ENCODE measurements at regions not wholly inside any gene's neighbourhood (a gene's known extent, or its start where the extent isn't known, plus 50 kb on each side); places are given as distances from the start of the nearest gene placed in this dataset.

DNA sequence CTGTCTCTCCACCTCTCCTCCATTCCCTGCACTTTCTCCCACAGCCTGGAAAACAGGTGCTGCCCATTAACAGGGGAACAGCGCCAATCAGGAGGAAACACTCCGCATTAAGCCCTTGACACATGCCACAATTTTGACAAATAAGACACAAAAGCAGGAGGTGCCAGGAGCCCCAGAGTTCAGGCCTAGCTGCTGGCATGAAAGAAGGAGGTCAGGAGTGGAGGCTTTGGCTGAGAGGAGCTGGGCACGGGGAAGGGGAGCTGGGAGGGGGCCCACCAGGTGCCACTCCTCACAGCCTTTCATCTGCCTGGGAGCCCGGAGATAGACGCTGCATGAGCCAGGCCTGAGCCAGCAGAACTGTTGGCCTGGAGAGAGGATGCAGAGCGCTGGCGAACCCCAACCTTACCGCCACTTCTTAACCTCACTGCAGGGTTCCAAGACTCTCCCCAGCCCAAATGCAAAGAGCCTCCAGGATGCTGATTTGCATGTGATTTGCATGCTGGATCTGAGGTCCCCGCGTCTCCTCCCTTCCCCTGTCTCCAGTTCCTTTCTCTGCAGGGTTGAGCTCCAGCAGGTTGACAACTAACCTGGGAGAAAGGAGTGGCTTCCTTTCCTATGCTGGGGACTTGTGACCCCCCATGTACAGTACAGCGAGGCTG is 139.8 kb upstream of the SDK2 start:
- DNase-seq (ENCODE audit: low read depth in 2 of 2), result no peak

DNA sequence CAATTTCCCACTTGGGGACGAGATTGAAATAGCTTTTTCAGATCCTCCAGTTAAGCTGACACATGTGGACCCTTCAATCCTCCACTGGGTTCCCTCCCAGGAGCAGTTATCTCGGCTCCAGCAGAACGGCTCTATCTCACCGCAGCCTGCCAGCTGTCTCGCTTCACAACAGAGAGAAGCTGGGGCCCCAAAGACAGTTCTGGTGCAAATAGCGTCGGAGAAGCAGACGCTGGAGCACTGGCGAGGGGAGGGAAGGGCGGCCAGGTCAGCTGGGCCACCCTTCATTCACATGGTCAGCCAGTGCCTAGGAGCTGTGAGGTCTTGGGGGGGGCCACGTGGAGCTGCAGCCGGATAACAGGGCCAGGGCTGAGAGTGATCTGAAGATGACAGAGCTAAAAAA is 141.3 kb upstream of the SDK2 start:
- no peak for DNase-seq (ENCODE audit: low read depth in 2 of 2)

DNA sequence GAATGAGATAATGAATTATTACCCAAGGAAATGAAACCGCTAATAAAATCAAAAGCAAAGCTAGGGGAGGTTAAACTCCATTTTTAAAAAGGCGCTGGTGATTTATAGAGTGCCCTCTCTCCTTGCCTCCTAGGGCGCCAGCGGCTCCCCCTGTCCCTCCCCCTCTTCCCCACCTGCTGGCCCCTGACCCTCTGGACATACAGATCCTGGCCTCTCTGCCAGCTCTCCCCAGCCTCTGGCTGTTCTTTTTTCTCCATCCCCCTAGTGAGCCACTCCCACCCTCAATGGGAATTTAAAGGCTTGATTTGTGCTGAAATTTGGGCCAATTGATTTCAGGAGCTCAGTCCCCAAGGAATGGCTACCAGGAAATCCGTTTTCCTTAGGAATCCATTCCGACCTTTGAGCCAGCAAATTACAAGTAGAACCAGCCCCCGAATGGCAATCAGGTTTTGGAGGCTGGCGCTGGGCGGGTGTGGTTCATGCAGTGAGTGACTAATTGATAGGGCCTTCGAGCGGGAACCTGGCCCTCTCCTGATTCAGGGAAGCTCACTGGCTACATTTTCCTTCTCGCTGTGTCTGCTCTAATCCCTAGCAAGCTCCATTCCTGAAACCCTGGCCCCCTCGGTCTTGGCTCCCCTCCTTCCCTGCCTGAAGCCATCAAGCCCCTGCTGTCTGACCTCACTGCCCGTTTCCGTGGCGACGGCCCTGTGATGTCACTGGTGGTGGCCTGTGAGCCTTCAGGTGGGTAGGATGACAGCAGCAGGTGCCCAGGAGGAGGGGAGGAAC is 141.9 kb upstream of the SDK2 start:
- no peak for DNase-seq (ENCODE audit: low read depth in 2 of 2)

DNA sequence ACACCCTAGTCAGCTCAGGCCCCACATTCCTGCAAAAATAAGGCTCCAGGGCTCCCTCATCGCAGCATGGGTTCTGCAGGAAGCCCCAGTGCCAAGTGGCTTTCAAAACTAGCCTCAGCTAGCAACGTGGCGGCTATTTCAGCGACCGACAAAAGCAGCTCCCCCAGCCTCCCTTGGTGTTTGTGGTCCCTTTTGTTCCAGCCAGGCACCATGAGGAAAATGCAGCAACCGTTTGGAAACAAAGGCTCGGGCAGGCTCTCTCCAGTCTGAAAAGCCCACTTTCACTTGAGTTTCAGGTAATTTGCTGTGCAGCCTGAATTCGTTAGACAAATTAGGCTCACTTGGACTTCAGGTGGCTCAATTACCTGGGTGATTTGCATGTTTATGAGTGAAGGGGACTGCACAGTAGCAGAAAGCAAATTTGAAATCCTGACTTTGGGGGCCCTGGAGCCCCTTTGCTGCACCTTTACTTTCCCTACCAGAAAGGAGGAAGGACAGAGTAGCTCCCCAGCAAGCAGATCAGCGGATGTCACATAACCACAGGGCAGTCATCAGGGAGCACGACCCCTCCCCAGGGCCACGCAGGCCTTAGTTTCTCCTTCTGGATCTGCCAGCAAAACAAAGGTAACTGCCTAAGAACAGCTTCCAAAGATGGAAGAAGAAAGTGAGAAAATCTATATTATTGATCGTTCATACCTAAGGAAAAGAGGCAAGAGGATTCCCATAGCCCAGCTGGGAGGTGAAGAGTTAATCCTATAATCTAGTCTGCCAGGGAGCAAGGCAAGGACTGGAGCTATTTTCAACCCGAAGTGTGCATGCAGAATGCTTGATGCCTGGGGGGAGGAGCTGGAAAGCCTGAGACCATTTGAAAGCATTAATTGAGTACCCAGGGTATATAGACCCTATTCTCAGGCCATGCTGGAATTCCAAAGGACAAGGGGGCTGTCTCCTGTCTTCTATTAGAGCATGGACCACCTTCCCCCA is 143.1 kb upstream of the SDK2 start:
- no peak for DNase-seq (ENCODE audit: low read depth in 2 of 2)

DNA sequence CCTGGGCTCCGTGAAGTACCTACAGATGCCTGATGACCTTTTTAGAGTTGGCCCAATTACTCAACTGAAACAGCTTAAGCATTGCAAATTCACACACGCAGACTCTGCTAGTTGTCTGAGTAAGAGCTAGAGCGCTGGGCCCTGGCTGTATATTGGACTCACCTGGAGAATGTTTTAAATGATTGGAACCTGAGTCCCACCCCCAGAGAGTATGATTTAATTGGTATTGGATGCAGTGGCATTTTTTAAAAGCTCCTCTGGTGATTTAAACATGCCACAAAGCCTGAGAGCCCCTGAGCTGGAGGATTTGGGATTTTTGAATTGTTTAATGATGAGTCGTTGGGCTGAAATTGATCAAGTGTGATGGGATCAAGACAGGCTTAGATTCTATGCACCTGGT is 143.9 kb upstream of the SDK2 start:
- DNase-seq (ENCODE audit: low read depth in 2 of 2), result no peak

DNA sequence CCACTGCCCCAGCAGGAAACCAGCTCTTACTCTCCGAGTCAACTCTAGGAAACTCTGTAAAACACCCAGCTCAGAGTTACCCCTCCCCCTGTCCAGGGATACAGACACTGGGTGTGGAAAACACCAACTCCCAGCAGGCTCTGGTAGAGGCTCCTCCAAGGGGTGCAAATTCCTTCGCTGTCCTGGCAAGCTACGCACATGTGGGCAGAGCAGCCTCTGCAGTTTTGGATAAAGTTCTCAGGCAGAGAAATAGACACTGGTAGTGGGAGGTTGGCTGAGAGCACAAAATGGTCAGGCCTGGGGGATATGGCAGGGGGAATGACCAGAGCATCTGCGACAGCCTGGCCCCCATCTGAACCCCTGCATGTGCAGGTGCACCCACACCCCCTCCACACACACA is 146.9 kb upstream of the SDK2 start:
- no peak for DNase-seq (ENCODE audit: low read depth in 2 of 2)

DNA sequence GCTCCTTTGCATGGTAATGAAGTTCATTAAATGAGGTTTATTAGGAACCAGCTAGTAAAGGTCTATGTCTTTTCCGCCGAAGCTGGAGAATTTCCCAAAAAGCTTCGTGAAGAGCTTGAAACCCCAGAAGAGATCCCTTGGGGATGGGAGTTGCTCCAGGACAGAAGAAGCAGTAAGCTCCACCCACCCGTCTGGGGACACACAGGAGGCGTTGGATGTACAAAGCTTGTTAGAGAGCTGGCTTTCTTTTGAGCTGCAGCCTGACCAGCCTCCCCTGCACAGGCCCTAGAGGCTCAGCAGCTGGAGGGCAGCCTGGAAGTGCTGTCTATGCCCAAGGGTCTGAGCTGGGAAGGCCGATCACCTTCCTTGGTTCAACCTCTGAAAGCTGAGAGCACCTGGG is 147.4 kb upstream of the SDK2 start:
- DNase-seq (ENCODE audit: low read depth in 2 of 2), result no peak

DNA sequence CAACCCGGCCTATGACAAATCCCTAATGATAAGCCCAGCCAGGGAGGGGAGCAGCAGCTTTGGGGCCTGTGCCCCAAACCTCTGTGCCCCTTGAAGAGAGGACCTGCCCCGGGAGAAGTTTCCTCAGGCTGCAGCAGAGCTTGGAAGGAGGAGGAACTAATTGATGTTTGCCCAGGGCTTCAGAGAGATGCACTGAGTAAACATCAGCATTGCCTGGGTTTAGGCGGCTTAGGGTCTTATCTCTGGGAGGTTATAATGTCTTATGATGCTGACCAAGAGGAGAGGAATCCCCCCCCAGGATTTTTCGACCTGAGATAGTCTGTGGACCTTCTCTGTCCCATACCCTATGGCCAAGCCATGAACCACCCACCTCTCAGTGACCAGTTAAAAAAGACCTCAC is 148.7 kb upstream of the SDK2 start:
- DNase-seq (ENCODE audit: low read depth in 2 of 2), result no peak

DNA sequence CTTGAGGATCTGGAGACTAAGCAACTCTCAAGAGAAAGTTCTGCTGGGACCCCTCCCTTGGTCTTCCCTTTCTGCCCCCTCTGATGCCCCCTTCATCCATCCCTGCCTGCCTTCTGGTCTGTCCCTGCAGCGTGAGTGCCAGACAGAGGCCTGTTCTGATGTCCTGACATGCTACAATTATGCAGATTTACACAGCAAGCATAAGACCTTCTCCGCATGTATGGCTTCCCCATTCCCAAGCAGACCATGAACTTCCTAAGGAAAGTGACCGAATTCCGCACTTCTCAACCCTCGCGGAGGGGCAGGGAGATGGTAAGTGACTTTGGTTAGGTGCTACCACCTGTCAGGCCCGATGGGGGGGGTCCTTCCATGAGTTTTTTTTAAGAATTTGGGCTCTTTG is 150.1 kb upstream of the SDK2 start:
- no peak for DNase-seq (ENCODE audit: low read depth in 2 of 2)

DNA sequence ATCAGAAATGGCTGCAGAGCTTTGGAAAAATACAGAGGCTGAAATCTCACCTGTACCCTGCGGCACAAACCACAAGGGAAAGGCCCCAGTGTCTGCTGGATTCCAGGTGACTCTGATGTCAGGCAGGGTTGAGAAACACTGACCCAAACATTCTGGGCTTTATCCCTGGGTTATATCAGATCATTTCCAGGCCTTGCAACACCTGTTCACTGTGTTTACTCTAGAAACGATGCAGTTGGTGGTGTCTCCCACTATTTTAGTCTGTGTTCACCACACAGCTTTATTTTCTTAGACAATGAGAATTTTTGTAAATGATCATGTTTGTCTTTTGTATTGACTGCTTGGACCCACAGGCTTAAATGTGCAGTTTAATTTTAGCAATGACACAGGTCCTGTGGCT is 151.5 kb upstream of the SDK2 start:
- DNase-seq (ENCODE audit: low read depth in 2 of 2), result no peak

DNA sequence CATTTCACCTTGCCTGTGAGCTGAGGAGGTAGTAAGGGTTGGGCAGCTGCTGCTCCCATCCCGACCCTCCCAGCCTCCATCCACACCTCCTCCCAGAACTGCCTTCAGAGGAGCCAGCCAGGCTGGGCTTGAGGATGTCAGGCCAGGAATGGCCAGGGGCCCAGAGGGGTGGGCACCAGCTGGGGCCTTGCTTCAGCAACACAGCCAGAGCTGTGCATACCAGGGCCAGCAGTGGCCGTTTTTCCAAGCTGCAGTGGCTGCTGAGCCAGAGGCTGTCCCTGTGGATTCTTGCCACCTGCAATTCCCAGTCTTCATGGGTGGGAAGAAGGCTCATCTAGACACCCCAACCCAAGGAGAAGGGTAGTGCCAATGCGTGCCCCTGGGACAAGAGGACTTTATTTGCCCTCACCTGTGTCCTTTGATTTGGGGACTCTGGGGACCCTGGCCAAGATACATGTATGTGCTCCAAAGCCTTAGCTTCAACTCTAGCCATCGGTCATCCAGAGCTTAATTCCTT is 153.4 kb upstream of the SDK2 start:
- no peak for DNase-seq (ENCODE audit: low read depth in 2 of 2)

DNA sequence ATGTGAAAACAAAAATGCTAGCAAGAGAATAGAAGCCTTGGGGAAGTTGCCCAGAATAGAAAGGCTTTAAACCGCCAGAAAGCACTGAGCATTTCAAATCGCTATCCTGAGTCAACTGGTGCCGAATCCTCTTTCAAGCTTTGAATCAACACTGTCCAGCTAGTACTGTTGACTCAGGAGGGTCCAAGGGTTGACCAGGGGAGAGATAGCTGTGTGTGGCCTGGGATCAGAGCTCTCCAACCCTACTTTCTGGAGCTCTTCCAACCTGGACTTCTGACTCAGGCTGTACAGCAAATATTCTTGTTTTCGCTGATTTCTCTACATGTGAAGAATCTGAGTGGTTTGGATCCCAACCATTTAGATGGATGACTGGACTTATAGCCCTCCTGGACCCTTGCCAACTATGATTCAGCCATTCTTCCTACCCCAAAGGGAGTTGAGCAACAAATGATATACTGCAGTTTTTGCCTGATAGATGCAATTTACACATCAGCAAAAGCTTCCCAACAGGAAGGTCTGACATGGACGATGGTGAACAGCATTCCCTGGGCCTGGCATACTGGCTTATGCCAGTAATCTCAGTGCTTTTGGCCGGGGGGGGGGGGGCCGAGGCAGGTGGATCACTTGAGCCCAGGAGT is 154.0 kb upstream of the SDK2 start:
- DNase-seq (ENCODE audit: low read depth in 2 of 2), result no peak

DNA sequence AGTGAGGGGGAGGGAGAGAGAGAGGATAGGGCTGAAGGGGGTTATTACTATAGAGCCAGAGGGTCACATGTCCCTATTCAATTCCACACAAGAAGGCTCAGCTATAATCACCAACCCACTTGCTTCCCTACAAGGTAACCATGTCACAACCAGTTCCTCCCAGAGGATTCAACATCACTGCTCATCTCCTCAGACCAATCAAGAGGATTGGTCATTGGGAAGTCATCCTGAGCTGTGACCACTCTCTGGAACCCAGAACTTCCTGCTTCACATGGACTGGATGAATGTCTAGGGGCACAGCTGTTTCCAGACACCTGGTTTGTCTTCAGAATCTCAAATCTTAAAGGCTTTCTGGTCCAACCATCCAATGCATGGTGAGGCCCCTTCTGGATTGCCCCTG is 154.9 kb upstream of the SDK2 start:
- DNase-seq (ENCODE audit: low read depth in 2 of 2), result no peak

DNA sequence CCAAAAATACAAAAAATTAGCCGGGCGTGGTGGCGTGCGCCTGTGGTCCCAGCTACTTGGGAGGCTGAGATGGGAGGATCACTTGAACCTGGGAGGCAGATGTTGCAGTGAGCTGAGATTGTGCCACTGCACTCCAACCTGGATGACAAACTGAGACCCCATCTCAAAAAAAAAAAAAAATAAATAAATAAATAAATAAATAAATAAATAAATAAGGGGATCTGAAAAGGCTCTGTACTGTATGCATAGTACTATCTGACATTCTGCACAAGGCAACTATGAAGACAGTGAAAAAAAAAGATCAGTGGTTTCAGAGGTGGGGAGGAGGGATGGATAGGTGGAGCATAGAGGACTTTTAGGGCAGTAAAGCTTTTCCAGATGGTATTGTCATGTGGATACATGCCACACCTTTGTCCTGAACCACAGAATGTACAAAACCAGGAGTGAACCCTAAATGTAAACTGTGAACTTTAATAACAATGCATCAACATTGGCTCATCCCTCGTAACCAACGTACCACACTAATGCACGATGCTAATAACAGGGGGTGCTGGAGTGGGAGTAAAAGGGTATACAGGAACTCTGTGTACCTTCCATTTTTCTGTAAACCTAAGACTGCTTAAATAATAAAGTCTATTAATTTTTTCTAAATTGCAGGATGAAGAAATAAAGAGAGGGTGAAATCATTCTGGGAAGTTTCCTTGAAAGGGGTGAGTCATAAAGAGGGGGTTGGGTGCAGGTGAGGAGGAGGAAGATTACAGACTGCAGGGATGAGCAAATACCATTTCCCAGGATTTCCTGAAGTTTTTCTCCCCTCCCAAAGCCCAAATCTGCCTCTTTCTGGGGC is 155.8 kb upstream of the SDK2 start:
- no peak for DNase-seq (ENCODE audit: low read depth in 2 of 2)

DNA sequence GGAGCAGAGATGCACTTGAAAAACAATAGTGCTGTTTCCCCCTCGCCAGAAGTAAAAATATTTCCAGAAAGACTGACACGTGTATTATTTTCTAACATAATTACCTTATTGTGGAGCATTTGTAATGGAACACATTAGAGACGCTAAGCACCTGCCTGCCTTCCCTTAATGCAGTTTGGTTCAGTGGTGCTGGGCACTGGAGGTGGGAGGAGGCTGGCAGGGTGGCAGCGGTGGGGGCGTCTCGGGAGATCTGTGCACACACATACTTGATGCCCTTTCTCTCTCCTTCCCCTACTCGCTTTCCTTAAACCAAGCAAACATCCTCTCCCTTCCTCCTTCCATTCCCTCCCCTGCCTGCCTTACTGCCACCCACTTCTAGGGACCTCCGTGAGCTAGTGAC is 156.6 kb upstream of the SDK2 start:
- no peak for DNase-seq (ENCODE audit: low read depth in 2 of 2)

DNA sequence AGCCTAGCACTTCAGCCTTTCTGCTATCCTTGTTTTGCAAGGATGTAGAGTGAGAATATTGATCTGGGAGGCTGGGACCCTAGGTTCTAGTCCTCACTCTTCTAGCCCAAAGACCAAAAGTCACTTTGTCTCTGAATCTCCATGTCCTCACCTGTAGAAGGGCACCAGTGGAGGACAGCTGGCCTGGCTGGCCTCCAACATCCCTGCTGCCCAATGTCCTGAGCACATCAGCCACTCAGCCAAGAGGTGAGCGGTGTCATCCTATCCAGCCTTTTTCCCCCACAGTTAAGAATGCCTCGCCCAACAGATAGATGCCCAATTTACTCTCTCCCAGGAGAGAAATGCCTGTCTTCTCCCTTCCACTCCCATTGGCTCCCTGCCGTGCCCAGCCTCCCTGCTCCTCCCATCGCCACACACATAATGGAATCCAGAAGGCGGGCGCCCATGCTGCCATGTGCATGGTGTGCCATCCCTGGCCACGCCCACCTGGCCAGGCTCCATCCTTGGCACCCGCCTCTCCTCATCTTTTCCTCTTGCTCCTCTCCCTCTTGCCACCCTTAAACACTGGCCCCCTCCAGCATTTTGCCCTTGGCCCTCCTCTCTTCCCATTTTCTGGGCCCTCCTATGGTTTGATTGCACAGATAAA is 157.3 kb upstream of the SDK2 start:
- no peak for DNase-seq (ENCODE audit: low read depth in 2 of 2)

DNA sequence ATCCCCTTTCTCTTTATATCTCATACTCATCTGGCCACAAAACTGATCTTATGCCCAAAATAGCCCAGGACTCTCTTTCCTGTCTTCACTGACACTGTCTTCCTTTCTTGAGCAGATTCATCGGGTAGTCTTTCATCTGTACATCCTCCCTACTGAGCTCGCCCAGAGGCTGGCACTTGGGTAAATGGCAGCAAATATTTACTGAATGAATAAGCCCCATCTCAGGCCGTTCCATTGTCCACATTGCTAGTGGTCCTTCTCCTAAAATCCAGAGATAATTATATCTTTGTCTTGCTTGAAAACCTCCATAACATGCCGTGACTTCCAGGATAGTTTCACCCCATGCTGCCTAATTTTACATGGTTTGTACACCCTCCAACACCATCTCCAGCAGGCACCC is 158.1 kb upstream of the SDK2 start:
- no peak for DNase-seq (ENCODE audit: low read depth in 2 of 2)

DNA sequence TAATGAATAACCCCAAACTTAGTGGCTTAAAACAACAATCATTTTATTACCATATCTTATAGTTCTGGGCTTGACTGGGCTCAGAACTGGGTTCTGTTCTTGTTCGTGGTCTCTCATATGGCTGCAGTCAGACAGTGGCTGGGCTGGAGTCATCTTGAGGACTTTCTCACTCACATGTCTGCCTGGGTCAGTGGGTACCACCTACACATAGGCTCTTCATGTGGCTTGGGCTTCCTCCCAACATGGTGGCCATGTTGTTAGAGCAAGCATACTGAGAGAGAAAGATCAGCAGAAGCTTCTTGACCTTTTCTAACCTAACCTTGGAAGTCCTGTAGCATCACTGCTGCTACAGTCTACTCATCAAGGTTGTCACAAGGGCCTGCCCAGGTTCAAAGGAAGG is 158.6 kb upstream of the SDK2 start:
- no peak for DNase-seq (ENCODE audit: low read depth in 2 of 2)

DNA sequence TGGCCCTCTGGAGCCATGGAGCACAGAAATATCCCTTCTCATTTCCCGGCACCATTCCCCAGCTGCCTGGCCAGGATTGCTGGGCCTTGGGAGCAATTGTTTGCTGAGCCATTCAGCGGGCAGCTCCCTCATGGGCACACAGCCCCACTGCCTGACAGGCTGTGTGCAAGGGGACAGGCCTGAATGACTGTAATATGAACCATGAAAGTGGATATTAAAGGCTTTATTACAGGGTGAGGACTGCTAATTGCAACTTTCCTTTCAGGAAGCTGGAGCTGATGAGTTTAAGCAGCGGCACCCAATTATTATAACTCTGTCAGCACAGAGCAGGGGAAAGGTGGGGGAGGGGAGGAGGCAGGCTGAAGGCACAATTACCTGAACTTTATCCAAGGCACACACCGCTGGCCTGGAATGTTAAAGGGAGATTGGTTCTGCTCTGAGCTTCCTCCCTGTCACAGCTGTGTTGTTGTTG is 159.8 kb upstream of the SDK2 start:
- DNase-seq (ENCODE audit: low read depth in 2 of 2), result no peak

DNA sequence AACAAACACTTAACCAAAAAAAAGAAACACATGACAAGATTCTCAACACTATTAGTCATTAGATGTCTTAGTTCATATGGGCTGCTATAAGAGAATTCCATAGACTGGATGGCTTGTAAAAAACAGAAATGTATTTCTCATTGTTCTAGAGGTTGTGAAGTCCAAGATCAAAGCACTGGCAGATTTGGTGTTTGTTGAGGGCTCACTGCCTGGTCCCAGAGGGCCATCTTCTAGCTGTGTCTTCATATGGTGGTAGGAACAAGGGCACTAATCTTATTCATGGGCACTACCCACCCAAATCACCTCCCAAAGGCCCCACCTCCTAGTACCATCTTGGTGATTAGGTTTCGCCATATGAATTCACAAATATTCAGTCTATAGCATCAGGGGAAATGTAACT is 162.5 kb upstream of the SDK2 start:
- no peak for DNase-seq (ENCODE audit: low read depth in 2 of 2)

Measured in stimulated activated CD4-positive, alpha-beta T cell treated with anti-CD3 and anti-CD28 coated beads, Interleukin-1b, Interleukin-23, amount 100 ng/mL, for 1 hour (primary cell).